Ovary (tissue), 7 donors: ENCODE measurements at regions not wholly inside any gene's neighbourhood (a gene's known extent, or its start where the extent isn't known, plus 50 kb on each side); places are given as distances from the start of the nearest gene placed in this dataset.

ENCODE experiments used
- DNase-seq, 5 donors: peaks; one replicate each; pipeline ENCODE4 v3.0.0-alpha.2; 2019 to 2020
- H3K27ac ChIP-seq, 2 donors: fragments of 200-600 bp; one replicate each; pipeline versions ENCODE4 v1.5.1 to v1.8.0; 2019 to 2022
- H3K27me3 ChIP-seq: fragments of 200-600 bp; one replicate; pipeline ENCODE4 v1.8.0; 2022
- H3K36me3 ChIP-seq: fragments of 200-600 bp; sonication (generic); one replicate; pipeline ENCODE4 v1.5.1; 2019
- H3K4me1 ChIP-seq: one replicate; pipeline ENCODE4 v1.8.1; 2013; ENCODE audit warnings: mild to moderate bottlenecking, moderate library complexity; ENCODE audit not compliant: insufficient read depth
- H3K4me3 ChIP-seq: fragments of 200-600 bp; sonication (generic); one replicate; pipeline ENCODE4 v1.5.1; 2017
- H3K9me3 ChIP-seq, 2 donors: fragments of 200-600 bp in 1 of 2; sonication (generic) in 1 of 2; one replicate each; pipeline versions ENCODE4 v1.5.1 to v1.8.1; 2013 to 2019; ENCODE audit warnings: mild to moderate bottlenecking in 1 of 2, moderate library complexity in 1 of 2
- EP300 ChIP-seq: sonication (generic); formaldehyde crosslinking; IDR thresholded peaks from one replicate; pipeline ENCODE4 v1.6.1; 2017; ENCODE audit warnings: antibody characterized with exemption
- POLR2A ChIP-seq: fragments of 450-650 bp; IDR thresholded peaks from one replicate; pipeline ENCODE4 v1.6.1; 2017; ENCODE audit warnings: antibody characterized with exemption, mild to moderate bottlenecking, moderate library complexity
- WGBS, 3 donors: extraction: QIAGEN DNeasy Blood & Tissue Kit in 1 of 3; methylation state at CpG; one replicate each; pipeline versions ENCODE4 v1.1.5 to v1.1.7; 2013 to 2017; 5-methylcytosine and 5-hydroxymethylcytosine counted together
- intact Hi-C, 4 donors: fragments of 100-400 bp; cut with DNase I; formaldehyde crosslinking; loops; one replicate each; pipeline versions ENCODE4 v1.11.0 to v1.15.1; 2022 to 2023
- TF ChIP-seq, protein P1 (sequence below), 3 donors: fragments of 450-650 bp in 2 of 3; fragments of 200-600 bp in 1 of 3; IDR thresholded peaks; one replicate each; pipeline versions ENCODE4 v1.5.1 to v1.8.0; 2016 to 2022; ENCODE audit warnings: antibody characterized with exemption in 3 of 3, mild to moderate bottlenecking in 1 of 3
- donor health status: DM: no; HTN: no; CAD: no; lungs with moderate emphysema.
- donor health status: DM: no; HTN: no; CAD: no.
- donor health status: Bipolar disorder and iron deficiency.
- donor health status: DM: no; HTN: no; CAD: no.
- donor health status: DM: yes; HTN: yes; CAD: no.

DNA sequence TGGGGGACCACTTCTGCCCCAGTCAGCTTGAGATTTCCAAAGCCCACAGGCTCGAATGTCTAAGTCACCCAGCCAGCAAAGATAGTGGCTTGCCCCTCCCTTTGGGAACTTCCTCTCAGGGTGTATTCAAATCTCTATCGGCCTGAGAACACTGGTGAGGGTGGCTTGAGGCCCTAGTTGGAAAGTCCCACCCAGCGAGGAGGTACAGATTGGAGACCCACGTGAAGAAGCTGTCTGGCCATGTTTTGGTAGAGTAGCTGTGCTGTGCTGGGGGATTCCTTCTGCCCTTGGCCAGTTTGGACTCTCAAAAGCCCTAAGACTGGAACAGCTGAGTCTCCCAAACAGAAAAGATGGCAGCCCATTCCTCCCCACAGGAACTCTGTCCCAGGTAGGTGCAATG lies 172.7 kb upstream of the RIOK2 start:
- WGBS, 3 donors: 80 to 87% (median 83%) methylated on average over 4 of the region's 4 CpGs
- no peak overlapping the region for H3K27ac ChIP-seq
- H3K4me3 ChIP-seq: no peak overlapping the region
- no peaks in the 10 kb centered on the region for H3K4me1 ChIP-seq
- intact Hi-C loops: no loop called here
- DNase-seq: no peak
- no peaks in the 10 kb centered on the region for H3K36me3 ChIP-seq
- H3K27me3 ChIP-seq: no peaks in the 10 kb centered on the region
- no peaks in the 10 kb centered on the region for H3K9me3 ChIP-seq
- no peak for TF ChIP-seq POLR2A
- no peak for TF ChIP-seq EP300
- TF ChIP-seq, protein P1, sequence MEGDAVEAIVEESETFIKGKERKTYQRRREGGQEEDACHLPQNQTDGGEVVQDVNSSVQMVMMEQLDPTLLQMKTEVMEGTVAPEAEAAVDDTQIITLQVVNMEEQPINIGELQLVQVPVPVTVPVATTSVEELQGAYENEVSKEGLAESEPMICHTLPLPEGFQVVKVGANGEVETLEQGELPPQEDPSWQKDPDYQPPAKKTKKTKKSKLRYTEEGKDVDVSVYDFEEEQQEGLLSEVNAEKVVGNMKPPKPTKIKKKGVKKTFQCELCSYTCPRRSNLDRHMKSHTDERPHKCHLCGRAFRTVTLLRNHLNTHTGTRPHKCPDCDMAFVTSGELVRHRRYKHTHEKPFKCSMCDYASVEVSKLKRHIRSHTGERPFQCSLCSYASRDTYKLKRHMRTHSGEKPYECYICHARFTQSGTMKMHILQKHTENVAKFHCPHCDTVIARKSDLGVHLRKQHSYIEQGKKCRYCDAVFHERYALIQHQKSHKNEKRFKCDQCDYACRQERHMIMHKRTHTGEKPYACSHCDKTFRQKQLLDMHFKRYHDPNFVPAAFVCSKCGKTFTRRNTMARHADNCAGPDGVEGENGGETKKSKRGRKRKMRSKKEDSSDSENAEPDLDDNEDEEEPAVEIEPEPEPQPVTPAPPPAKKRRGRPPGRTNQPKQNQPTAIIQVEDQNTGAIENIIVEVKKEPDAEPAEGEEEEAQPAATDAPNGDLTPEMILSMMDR (IDR thresholded peaks at IDR 0.05): no peak

DNA sequence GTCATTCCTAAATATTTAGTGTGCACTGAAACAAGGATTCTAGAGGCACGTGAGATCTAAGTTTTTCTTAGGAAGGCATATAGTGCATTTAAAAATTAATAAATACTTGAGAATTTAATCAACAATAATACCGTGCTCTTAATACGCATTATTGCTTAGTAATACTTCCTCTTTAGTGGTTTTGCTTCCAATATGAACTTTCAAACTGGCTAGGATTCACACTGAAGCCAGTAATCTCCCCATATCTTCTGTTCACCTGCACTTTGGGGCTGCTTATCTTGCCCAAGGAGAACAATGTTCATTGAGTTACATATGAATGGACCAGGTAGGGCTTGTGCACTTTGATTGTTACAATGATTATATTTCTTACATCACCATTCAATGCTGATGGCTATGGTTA lies 180.5 kb upstream of the RIOK2 start:
- intact Hi-C loops: no loop called here
- TF ChIP-seq POLR2A: no peak
- TF ChIP-seq, protein P1 (IDR thresholded peaks at IDR 0.05): no peak
- no peak for TF ChIP-seq EP300
- Histone ChIP-seq H3K36me3 (no peaks in the 10 kb centered on the region), H3K27me3 (no peaks in the 10 kb centered on the region), H3K4me3 (no peak overlapping the region), H3K27ac (no peak overlapping the region), H3K4me1 (peaks cover 2% of the 10 kb centered on the region), H3K9me3 (no peaks in the 10 kb centered on the region)
- DNase-seq: no peak
- 77 to 86% (median 78%) methylated on average over 3 of the region's 3 CpGs for WGBS, 3 donors

GRCh38 chr5:97364731-97365130 lies 181.7 kb upstream of the RIOK2 start:
- Histone ChIP-seq H3K4me3 (no peak overlapping the region), H3K4me1 (peaks cover 2% of the 10 kb centered on the region), H3K27me3 (no peaks in the 10 kb centered on the region), H3K27ac (no peak overlapping the region), H3K9me3 (no peaks in the 10 kb centered on the region), H3K36me3 (no peaks in the 10 kb centered on the region)
- TF ChIP-seq, protein P1 (IDR thresholded peaks at IDR 0.05): no peak
- TF ChIP-seq POLR2A (no peak), EP300 (no peak)
- DNase-seq: no peak
- WGBS, 3 donors: 0 to 10% (median 4%) methylated on average over 1 of the region's 1 CpG
- intact Hi-C loops: no loop called here

- H3K9me3 ChIP-seq: no peaks in the 10 kb centered on the region
- DNase-seq: no peak
Observed at GRCh38 chr5:97365163-97365845, 182.3 kb upstream of the RIOK2 start.

More at GRCh38 chr5:97365163-97365845, 182.3 kb upstream of the RIOK2 start:
- intact Hi-C loops: no loop called here
- Histone ChIP-seq H3K4me3 (no peak overlapping the region), H3K27me3 (no peaks in the 10 kb centered on the region), H3K36me3 (no peaks in the 10 kb centered on the region), H3K4me1 (peaks cover 2% of the 10 kb centered on the region), H3K27ac (no peak overlapping the region)
- TF ChIP-seq, protein P1 (IDR thresholded peaks at IDR 0.05): no peak
- TF ChIP-seq EP300 (no peak), POLR2A (no peak)
